Kidney epithelial cell (primary cell): ENCODE measurements at regions not wholly inside any gene's neighbourhood (a gene's known extent, or its start where the extent isn't known, plus 50 kb on each side); places are given as distances from the start of the nearest gene placed in this dataset.

Source experiments
- DNase-seq: peaks from one replicate; pipeline ENCODE4 v3.0.0-alpha.2; 2010; ENCODE audit warnings: low read depth
- H3K27me3 ChIP-seq: 2 replicates; pipeline ENCODE4 v1.6.0; 2011; ENCODE audit warnings: low read length; ENCODE audit not compliant: control insufficient read depth, insufficient read depth
- H3K36me3 ChIP-seq: 2 replicates; pipeline ENCODE4 v1.5.1; 2011; ENCODE audit warnings: low read length; ENCODE audit not compliant: control insufficient read depth, insufficient read depth
- H3K4me3 ChIP-seq: 2 replicates; pipeline ENCODE4 v1.5.1; 2011; ENCODE audit warnings: low read depth, mild to moderate bottlenecking, control low read depth, low read length
- CTCF ChIP-seq: IDR thresholded peaks from 2 replicates; pipeline ENCODE4 v1.5.1; 2011; ENCODE audit warnings: mild to moderate bottlenecking, moderate library complexity, low read length, control low read depth, inconsistent platforms; ENCODE audit not compliant: insufficient read depth, poor library complexity, severe bottlenecking

GRCh38 chr13:50275392-50276063, 260.3 kb downstream of the KCNRG start:
- peak; percentile 42 for DNase-seq
- Histone ChIP-seq H3K36me3 (no peaks in the 10 kb centered on the region), H3K4me3 (no peak overlapping the region), H3K27me3 (no peaks in the 10 kb centered on the region)
- no peak for TF ChIP-seq CTCF

GRCh38 chr13:50276550-50276949, 261.3 kb downstream of the KCNRG start:
- H3K36me3 ChIP-seq: no peaks in the 10 kb centered on the region
- TF ChIP-seq CTCF: no peak
- DNase-seq: no peak
- no peaks in the 10 kb centered on the region for H3K27me3 ChIP-seq
- H3K4me3 ChIP-seq: no peak overlapping the region

- H3K27me3 ChIP-seq: no peaks in the 10 kb centered on the region
- H3K4me3 ChIP-seq: no peak overlapping the region
- no peak for TF ChIP-seq CTCF
- no peak for DNase-seq
- no peaks in the 10 kb centered on the region for H3K36me3 ChIP-seq
Measured at GRCh38 chr13:50277127-50277526, 261.9 kb downstream of the KCNRG start.

GRCh38 chr13:50277906-50278305, 262.7 kb downstream of the KCNRG start:
- DNase-seq: no peak
- Histone ChIP-seq H3K27me3 (no peaks in the 10 kb centered on the region), H3K36me3 (no peaks in the 10 kb centered on the region), H3K4me3 (no peak overlapping the region)
- TF ChIP-seq CTCF: no peak

GRCh38 chr13:50280441-50280937, 265.2 kb downstream of the KCNRG start:
- DNase-seq: no peak
- TF ChIP-seq CTCF: no peak
- H3K27me3 ChIP-seq: no peaks in the 10 kb centered on the region
- no peak overlapping the region for H3K4me3 ChIP-seq
- H3K36me3 ChIP-seq: no peaks in the 10 kb centered on the region

GRCh38 chr13:50282016-50282415, 266.8 kb downstream of the KCNRG start:
- Histone ChIP-seq H3K27me3 (no peaks in the 10 kb centered on the region), H3K36me3 (no peaks in the 10 kb centered on the region), H3K4me3 (no peak overlapping the region)
- TF ChIP-seq CTCF: no peak
- DNase-seq: no peak
